ENCODE measurements at regions not wholly inside any gene's neighbourhood (a gene's known extent, or its start where the extent isn't known, plus 50 kb on each side); places are given as distances from the start of the nearest gene placed in this dataset.

DNA sequence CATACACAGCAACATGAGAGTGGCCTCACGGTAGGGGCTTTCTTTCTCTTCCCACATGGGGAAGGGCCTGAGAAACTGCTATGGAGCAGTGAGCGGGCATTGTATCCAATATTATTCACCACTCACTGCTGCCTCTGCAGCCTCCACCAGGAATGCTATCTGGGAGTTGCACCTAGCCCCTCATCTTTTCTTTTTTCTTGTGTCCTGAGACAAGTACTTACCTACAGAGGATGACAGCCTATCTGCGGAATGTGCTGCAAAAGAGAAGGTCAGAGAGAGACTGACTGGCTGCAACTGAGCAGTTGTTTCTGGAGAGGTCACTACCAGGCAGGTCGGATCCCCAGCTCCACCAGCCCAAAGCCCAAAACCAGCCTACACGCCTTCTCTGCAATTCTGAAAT lies 52.1 kb upstream of the HTATIP2 start:
- Mint-ChIP-seq H3K4me1 (ENCODE audit: unreplicated experiment) (peaks cover 38% of the 10 kb centered on the region), H3K4me3 (ENCODE audit: unreplicated experiment) (no peak overlapping the region), H3K27ac (ENCODE audit: unreplicated experiment) (no peak overlapping the region), H3K27me3 (ENCODE audit: unreplicated experiment) (no peaks in the 10 kb centered on the region), H3K9me3 (ENCODE audit: unreplicated experiment) (no peaks in the 10 kb centered on the region), H3K36me3 (ENCODE audit: low read depth, unreplicated experiment) (no peaks in the 10 kb centered on the region)
- no peak for DNase-seq (ENCODE audit: low spot score)
- TF ChIP-seq, protein P1, sequence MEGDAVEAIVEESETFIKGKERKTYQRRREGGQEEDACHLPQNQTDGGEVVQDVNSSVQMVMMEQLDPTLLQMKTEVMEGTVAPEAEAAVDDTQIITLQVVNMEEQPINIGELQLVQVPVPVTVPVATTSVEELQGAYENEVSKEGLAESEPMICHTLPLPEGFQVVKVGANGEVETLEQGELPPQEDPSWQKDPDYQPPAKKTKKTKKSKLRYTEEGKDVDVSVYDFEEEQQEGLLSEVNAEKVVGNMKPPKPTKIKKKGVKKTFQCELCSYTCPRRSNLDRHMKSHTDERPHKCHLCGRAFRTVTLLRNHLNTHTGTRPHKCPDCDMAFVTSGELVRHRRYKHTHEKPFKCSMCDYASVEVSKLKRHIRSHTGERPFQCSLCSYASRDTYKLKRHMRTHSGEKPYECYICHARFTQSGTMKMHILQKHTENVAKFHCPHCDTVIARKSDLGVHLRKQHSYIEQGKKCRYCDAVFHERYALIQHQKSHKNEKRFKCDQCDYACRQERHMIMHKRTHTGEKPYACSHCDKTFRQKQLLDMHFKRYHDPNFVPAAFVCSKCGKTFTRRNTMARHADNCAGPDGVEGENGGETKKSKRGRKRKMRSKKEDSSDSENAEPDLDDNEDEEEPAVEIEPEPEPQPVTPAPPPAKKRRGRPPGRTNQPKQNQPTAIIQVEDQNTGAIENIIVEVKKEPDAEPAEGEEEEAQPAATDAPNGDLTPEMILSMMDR (IDR thresholded peaks at IDR 0.05; ENCODE audit: unreplicated experiment) = no peak

DNA sequence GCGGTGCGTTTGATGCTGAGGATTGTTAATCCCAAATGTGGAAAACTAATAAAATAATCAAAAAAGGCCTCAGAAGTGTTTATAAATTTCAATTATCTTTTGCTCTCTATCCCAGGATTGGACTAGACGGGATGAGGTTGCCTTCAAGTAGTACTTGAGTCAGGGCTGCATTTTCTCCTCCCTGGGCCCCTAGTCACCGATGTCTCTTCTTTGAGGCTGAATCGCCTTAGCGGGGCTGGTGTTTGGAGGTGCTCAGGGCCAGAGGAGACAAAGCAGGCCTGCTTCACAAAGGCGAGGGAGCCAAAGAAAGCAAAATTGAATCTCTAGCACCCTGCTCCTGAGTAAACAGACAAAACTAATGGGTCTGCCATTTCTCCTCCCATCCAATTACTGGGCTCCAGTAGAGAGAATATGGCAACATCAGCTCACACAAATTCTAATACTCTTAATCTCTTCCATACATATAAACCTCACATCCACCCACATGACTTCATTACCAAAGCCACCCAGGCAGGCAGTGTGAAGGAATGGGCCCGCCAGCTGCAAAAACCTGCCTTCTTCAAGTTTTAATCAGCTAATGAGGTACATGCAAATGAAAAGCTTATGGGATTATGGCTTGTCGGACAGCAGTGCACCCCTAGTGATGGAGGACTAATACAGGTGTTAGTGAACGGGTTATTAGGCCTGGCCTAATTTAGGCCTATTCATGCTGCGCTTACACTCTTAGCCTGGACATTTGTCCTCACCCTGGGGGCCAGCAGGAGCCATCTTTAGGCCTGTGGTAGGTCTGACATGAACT lies 52.7 kb upstream of the HTATIP2 start:
- H3K9me3 Mint-ChIP-seq (ENCODE audit: unreplicated experiment) = no peaks in the 10 kb centered on the region
- DNase-seq (ENCODE audit: low spot score) = no peak
- TF ChIP-seq, protein P1 (IDR thresholded peaks at IDR 0.05; ENCODE audit: unreplicated experiment) = no peak
- no peaks in the 10 kb centered on the region for H3K36me3 Mint-ChIP-seq (ENCODE audit: low read depth, unreplicated experiment)
- H3K27me3 Mint-ChIP-seq (ENCODE audit: unreplicated experiment) = no peaks in the 10 kb centered on the region
- H3K4me3 Mint-ChIP-seq (ENCODE audit: unreplicated experiment) = no peak overlapping the region
- peaks cover 38% of the 10 kb centered on the region for H3K4me1 Mint-ChIP-seq (ENCODE audit: unreplicated experiment)
- H3K27ac Mint-ChIP-seq (ENCODE audit: unreplicated experiment) = peak overlapping the region; percentile 72

DNA sequence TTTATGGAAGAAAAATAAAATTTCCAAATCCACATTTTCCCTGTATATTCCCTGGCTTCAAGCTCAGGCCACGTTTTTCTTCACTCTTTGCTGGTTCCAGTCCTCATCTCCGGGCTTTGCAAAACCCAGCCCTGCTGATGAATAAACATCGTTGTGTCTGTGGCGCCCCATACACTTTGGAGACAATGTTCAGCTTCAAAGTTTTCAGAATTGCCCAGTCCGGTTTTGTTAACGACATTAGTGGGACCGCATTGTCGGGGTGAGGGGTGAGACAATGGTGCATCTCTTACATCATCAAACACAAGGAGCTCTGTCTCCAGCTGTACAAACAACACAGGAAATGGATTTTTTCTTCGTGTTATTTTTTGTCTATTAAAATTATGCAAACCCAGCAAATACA lies 53.4 kb upstream of the HTATIP2 start:
- H3K27me3 Mint-ChIP-seq (ENCODE audit: unreplicated experiment) = no peaks in the 10 kb centered on the region
- H3K9me3 Mint-ChIP-seq (ENCODE audit: unreplicated experiment) = no peaks in the 10 kb centered on the region
- no peak overlapping the region for H3K4me3 Mint-ChIP-seq (ENCODE audit: unreplicated experiment)
- no peak for DNase-seq (ENCODE audit: low spot score)
- H3K4me1 Mint-ChIP-seq (ENCODE audit: unreplicated experiment) = peaks cover 40% of the 10 kb centered on the region
- peak overlapping the region; percentile 93 for H3K27ac Mint-ChIP-seq (ENCODE audit: unreplicated experiment)
- TF ChIP-seq, protein P1 (IDR thresholded peaks at IDR 0.05; ENCODE audit: unreplicated experiment) = no peak
- no peaks in the 10 kb centered on the region for H3K36me3 Mint-ChIP-seq (ENCODE audit: low read depth, unreplicated experiment)

- H3K27ac Mint-ChIP-seq (ENCODE audit: unreplicated experiment) = peak overlapping the region; percentile 93
- peaks cover 45% of the 10 kb centered on the region for H3K4me1 Mint-ChIP-seq (ENCODE audit: unreplicated experiment)
- TF ChIP-seq, protein P1 (IDR thresholded peaks at IDR 0.05; ENCODE audit: unreplicated experiment) = no peak
- no peaks in the 10 kb centered on the region for H3K36me3 Mint-ChIP-seq (ENCODE audit: low read depth, unreplicated experiment)
- no peak overlapping the region for H3K4me3 Mint-ChIP-seq (ENCODE audit: unreplicated experiment)
- no peaks in the 10 kb centered on the region for H3K9me3 Mint-ChIP-seq (ENCODE audit: unreplicated experiment)
- no peak for DNase-seq (ENCODE audit: low spot score)
- H3K27me3 Mint-ChIP-seq (ENCODE audit: unreplicated experiment) = no peaks in the 10 kb centered on the region
Measured at GRCh38 chr11:20309231-20310025, 54.1 kb upstream of the HTATIP2 start.

DNA sequence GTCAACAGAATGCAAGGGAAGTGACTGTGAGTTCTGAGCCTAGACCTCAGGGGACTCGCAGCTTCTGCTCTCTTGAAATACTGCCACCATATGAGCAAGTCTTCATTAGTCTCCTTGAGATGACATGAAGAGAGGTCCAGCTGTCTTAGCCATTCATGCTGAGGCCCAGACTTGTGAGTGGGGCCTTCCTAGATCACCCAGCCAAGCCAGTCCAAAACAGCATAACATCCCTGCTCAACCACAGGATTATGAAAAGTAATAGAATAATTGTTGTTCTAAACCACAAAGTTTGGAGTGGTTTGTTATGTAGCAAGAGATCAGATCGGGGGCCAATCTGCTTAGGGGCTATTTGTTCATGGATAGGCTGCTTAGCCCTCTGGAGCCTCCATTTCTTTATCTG lies 54.9 kb upstream of the HTATIP2 start:
- H3K4me3 Mint-ChIP-seq (ENCODE audit: unreplicated experiment) = no peak overlapping the region
- no peaks in the 10 kb centered on the region for H3K36me3 Mint-ChIP-seq (ENCODE audit: low read depth, unreplicated experiment)
- TF ChIP-seq, protein P1 (IDR thresholded peaks at IDR 0.05; ENCODE audit: unreplicated experiment) = no peak
- peak overlapping the region; percentile 72 for H3K27ac Mint-ChIP-seq (ENCODE audit: unreplicated experiment)
- no peak for DNase-seq (ENCODE audit: low spot score)
- H3K27me3 Mint-ChIP-seq (ENCODE audit: unreplicated experiment) = peaks cover 4% of the 10 kb centered on the region
- H3K4me1 Mint-ChIP-seq (ENCODE audit: unreplicated experiment) = peaks cover 50% of the 10 kb centered on the region
- H3K9me3 Mint-ChIP-seq (ENCODE audit: unreplicated experiment) = no peaks in the 10 kb centered on the region

All from endothelial cell (in vitro differentiated cells).